ENCODE measurements at regions not wholly inside any gene's neighbourhood (a gene's known extent, or its start where the extent isn't known, plus 50 kb on each side); places are given as distances from the start of the nearest gene placed in this dataset.
A peak's percentile ranks its signal among the peaks of the same experiment; 100 is the strongest.

GRCh38 chr19:28578786-28579505, 634.0 kb downstream of the UQCRFS1 start:
- Histone ChIP-seq H3K4me1 (no peaks in the 10 kb centered on the region), H3K36me3 (no peaks in the 10 kb centered on the region), H3K4me3 (no peak overlapping the region), H3K27ac (no peak overlapping the region), H3K9me3 (peaks cover 0 to 15% (median 0%) of the 10 kb centered on the region in 8 donors), H3K27me3 (replicated peaks in 1 of 7) (no peaks in the 10 kb centered on the region)
- WGBS, 5 donors = 84 to 89% (median 85%) methylated on average over 6 of the region's 6 CpGs
- intact Hi-C loops (cut with DNase I; ENCODE audit: low total_unique reads) = no loop called here
- DNase-seq = peak; percentile 47
- TF ChIP-seq POLR2A (IDR thresholded peaks at IDR 0.05) (no peak), POLR2AphosphoS5 (IDR thresholded peaks at IDR 0.05) (no peak)
- TF ChIP-seq, protein P1, sequence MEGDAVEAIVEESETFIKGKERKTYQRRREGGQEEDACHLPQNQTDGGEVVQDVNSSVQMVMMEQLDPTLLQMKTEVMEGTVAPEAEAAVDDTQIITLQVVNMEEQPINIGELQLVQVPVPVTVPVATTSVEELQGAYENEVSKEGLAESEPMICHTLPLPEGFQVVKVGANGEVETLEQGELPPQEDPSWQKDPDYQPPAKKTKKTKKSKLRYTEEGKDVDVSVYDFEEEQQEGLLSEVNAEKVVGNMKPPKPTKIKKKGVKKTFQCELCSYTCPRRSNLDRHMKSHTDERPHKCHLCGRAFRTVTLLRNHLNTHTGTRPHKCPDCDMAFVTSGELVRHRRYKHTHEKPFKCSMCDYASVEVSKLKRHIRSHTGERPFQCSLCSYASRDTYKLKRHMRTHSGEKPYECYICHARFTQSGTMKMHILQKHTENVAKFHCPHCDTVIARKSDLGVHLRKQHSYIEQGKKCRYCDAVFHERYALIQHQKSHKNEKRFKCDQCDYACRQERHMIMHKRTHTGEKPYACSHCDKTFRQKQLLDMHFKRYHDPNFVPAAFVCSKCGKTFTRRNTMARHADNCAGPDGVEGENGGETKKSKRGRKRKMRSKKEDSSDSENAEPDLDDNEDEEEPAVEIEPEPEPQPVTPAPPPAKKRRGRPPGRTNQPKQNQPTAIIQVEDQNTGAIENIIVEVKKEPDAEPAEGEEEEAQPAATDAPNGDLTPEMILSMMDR (IDR thresholded peaks at IDR 0.05 in 8 of 11, conservative IDR thresholded peaks at IDR 0.05 in 3 of 11) = no peak

- WGBS, 5 donors = 85 to 92% (median 90%) methylated on average over 8 of the region's 8 CpGs
- intact Hi-C loops (cut with DNase I; ENCODE audit: low total_unique reads) = no loop called here
- Histone ChIP-seq H3K4me1 (no peaks in the 10 kb centered on the region), H3K9me3 (peaks cover 0 to 15% (median 0%) of the 10 kb centered on the region in 8 donors), H3K4me3 (no peak overlapping the region), H3K27me3 (replicated peaks in 1 of 7) (no peaks in the 10 kb centered on the region), H3K27ac (no peak overlapping the region), H3K36me3 (no peaks in the 10 kb centered on the region)
- TF ChIP-seq, protein P1 (IDR thresholded peaks at IDR 0.05 in 8 of 11, conservative IDR thresholded peaks at IDR 0.05 in 3 of 11) = no peak
- DNase-seq = peak; percentile 23
These were observed 634.7 kb downstream of the UQCRFS1 start for GRCh38 chr19:28578208-28578607.

GRCh38 chr19:28577666-28578065, 635.3 kb downstream of the UQCRFS1 start:
- H3K4me1 ChIP-seq = no peaks in the 10 kb centered on the region
- intact Hi-C loops (cut with DNase I; ENCODE audit: low total_unique reads) = no loop called here

DNA sequence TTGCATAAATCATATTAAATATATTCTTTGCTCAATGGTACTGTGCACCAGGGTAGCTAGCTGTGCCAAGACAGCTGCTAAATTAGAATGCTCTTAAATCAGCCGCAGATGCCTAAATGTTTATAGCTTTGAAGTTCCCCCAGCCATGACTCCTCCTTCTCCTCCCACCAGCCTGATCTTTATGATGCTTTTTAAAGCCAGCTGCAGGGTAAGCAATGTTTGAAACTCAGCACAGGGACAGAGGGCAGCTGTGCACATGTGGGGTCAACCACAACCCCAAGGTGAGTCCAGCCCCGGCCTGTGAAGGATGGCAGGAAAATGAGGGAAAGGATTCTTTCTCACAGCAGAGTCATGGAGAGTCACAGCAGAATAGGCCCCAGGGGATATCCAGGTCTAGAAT, 635.7 kb downstream of the UQCRFS1 start:
- DNase-seq = peak; percentile 36
- Histone ChIP-seq H3K27ac (no peak overlapping the region), H3K4me3 (no peak overlapping the region), H3K36me3 (no peaks in the 10 kb centered on the region), H3K4me1 (no peaks in the 10 kb centered on the region), H3K27me3 (replicated peaks in 1 of 7) (no peaks in the 10 kb centered on the region), H3K9me3 (peaks cover 0 to 14% (median 0%) of the 10 kb centered on the region in 8 donors)
- WGBS, 5 donors = 43 to 55% (median 48%) methylated on average over 2 of the region's 2 CpGs
- TF ChIP-seq, protein P1 (IDR thresholded peaks at IDR 0.05 in 8 of 11, conservative IDR thresholded peaks at IDR 0.05 in 3 of 11) = no peak
- no peak for TF ChIP-seq POLR2AphosphoS5 (IDR thresholded peaks at IDR 0.05)
- TF ChIP-seq POLR2A (IDR thresholded peaks at IDR 0.05) = no peak
- intact Hi-C loops (cut with DNase I; ENCODE audit: low total_unique reads) = no loop called here

More at GRCh38 chr19:28577666-28578065, 635.3 kb downstream of the UQCRFS1 start:
- Histone ChIP-seq H3K27ac (no peak overlapping the region), H3K4me3 (no peak overlapping the region), H3K36me3 (no peaks in the 10 kb centered on the region), H3K27me3 (replicated peaks in 1 of 7) (no peaks in the 10 kb centered on the region), H3K9me3 (peaks cover 0 to 15% (median 0%) of the 10 kb centered on the region in 8 donors)
- TF ChIP-seq POLR2AphosphoS5 (IDR thresholded peaks at IDR 0.05) = no peak
- TF ChIP-seq, protein P1 (IDR thresholded peaks at IDR 0.05 in 8 of 11, conservative IDR thresholded peaks at IDR 0.05 in 3 of 11) = no peak
- TF ChIP-seq POLR2A (IDR thresholded peaks at IDR 0.05) = no peak
- DNase-seq = peak; percentile 27
- 68 to 88% (median 74%) methylated on average over 6 of the region's 6 CpGs for WGBS, 5 donors

All from spleen (tissue), 11 donors.